Activated CD4-positive, alpha-beta T cell treated with anti-CD3 and anti-CD28 coated beads, Interleukin-2, amount 10 ng/mL, durations not matched to agents 24 days and 14 days (primary cell): ENCODE measurements at regions not wholly inside any gene's neighbourhood (a gene's known extent, or its start where the extent isn't known, plus 50 kb on each side); places are given as distances from the start of the nearest gene placed in this dataset.
"Not testable (repeated sequence)": the region's sequence is repeated elsewhere in the genome, so short reads cannot be mapped to it uniquely, and the experiment has no call there.

Experiments used
- DNase-seq: peaks from one replicate; pipeline ENCODE4 v3.0.0; 2022
- H3K27ac Mint-ChIP-seq: one replicate; pipeline ENCODE4 v1.8.0; 2022; ENCODE audit warnings: mild to moderate bottlenecking, mixed read lengths
- H3K27me3 Mint-ChIP-seq: one replicate; pipeline ENCODE4 v1.8.0; 2022; ENCODE audit warnings: mixed read lengths
- H3K36me3 Mint-ChIP-seq: one replicate; pipeline ENCODE4 v1.8.0; 2022; ENCODE audit warnings: low read depth, mild to moderate bottlenecking, mixed read lengths
- H3K4me1 Mint-ChIP-seq: one replicate; pipeline ENCODE4 v1.8.0; 2021; ENCODE audit warnings: mixed read lengths
- H3K4me3 Mint-ChIP-seq: one replicate; pipeline ENCODE4 v1.8.0; 2022; ENCODE audit warnings: mild to moderate bottlenecking, moderate library complexity, mixed read lengths
- H3K9me3 Mint-ChIP-seq: one replicate; pipeline ENCODE4 v1.8.0; 2021; ENCODE audit warnings: mixed read lengths
- intact Hi-C: fragments of 100-400 bp; cut with micrococcal nuclease; formaldehyde crosslinking; loops from one replicate; pipeline ENCODE4 v1.15.1; 2023

GRCh38 chr10:33623669-33624068, 289.2 kb upstream of the NRP1 start:
- no peaks in the 10 kb centered on the region for H3K36me3 Mint-ChIP-seq
- no peaks in the 10 kb centered on the region for H3K4me1 Mint-ChIP-seq
- H3K4me3 Mint-ChIP-seq = no peak overlapping the region
- DNase-seq = no peak
- H3K27me3 Mint-ChIP-seq = no peaks in the 10 kb centered on the region
- no peaks in the 10 kb centered on the region for H3K9me3 Mint-ChIP-seq
- intact Hi-C loops = no loop called here
- H3K27ac Mint-ChIP-seq = no peak overlapping the region

GRCh38 chr10:33621101-33621500, 286.6 kb upstream of the NRP1 start:
- no peak overlapping the region for H3K27ac Mint-ChIP-seq
- H3K9me3 Mint-ChIP-seq = no peaks in the 10 kb centered on the region
- no peaks in the 10 kb centered on the region for H3K27me3 Mint-ChIP-seq
- H3K36me3 Mint-ChIP-seq = no peaks in the 10 kb centered on the region
- no peaks in the 10 kb centered on the region for H3K4me1 Mint-ChIP-seq
- DNase-seq = no peak
- intact Hi-C loops = no loop called here
- no peak overlapping the region for H3K4me3 Mint-ChIP-seq

GRCh38 chr10:33618196-33618595, 283.7 kb upstream of the NRP1 start:
- intact Hi-C loops = no loop called here
- H3K4me1 Mint-ChIP-seq = no peaks in the 10 kb centered on the region
- H3K27me3 Mint-ChIP-seq = no peaks in the 10 kb centered on the region
- no peak overlapping the region for H3K27ac Mint-ChIP-seq
- H3K9me3 Mint-ChIP-seq = peaks cover 6% of the 10 kb centered on the region
- H3K4me3 Mint-ChIP-seq = no peak overlapping the region
- DNase-seq = no peak
- H3K36me3 Mint-ChIP-seq = no peaks in the 10 kb centered on the region

- no peaks in the 10 kb centered on the region for H3K27me3 Mint-ChIP-seq
- no peak overlapping the region for H3K4me3 Mint-ChIP-seq
- no peaks in the 10 kb centered on the region for H3K4me1 Mint-ChIP-seq
- DNase-seq = no peak
- intact Hi-C loops = no loop called here
- peaks cover 11% of the 10 kb centered on the region for H3K9me3 Mint-ChIP-seq
- no peaks in the 10 kb centered on the region for H3K36me3 Mint-ChIP-seq
- H3K27ac Mint-ChIP-seq = no peak overlapping the region
These were observed 283.1 kb upstream of the NRP1 start for GRCh38 chr10:33617381-33618080.

GRCh38 chr10:33616956-33617355, 282.5 kb upstream of the NRP1 start:
- peaks cover 11% of the 10 kb centered on the region for H3K9me3 Mint-ChIP-seq
- no peaks in the 10 kb centered on the region for H3K4me1 Mint-ChIP-seq
- no peaks in the 10 kb centered on the region for H3K36me3 Mint-ChIP-seq
- H3K4me3 Mint-ChIP-seq = no peak overlapping the region
- no peak overlapping the region for H3K27ac Mint-ChIP-seq
- H3K27me3 Mint-ChIP-seq = no peaks in the 10 kb centered on the region
- DNase-seq = no peak
- intact Hi-C loops = no loop called here

- no peaks in the 10 kb centered on the region for H3K27me3 Mint-ChIP-seq
- H3K36me3 Mint-ChIP-seq = no peaks in the 10 kb centered on the region
- intact Hi-C loops = no loop called here
- no peak for DNase-seq
- H3K4me3 Mint-ChIP-seq = no peak overlapping the region
- no peak overlapping the region for H3K27ac Mint-ChIP-seq
- no peaks in the 10 kb centered on the region for H3K4me1 Mint-ChIP-seq
- H3K9me3 Mint-ChIP-seq = peaks cover 11% of the 10 kb centered on the region
These were observed 278.1 kb upstream of the NRP1 start for GRCh38 chr10:33612551-33612950.

GRCh38 chr10:33612116-33612515, 277.6 kb upstream of the NRP1 start:
- DNase-seq = no peak
- H3K9me3 Mint-ChIP-seq = peaks cover 11% of the 10 kb centered on the region
- intact Hi-C loops = no loop called here
- H3K36me3 Mint-ChIP-seq = no peaks in the 10 kb centered on the region
- H3K4me3 Mint-ChIP-seq = no peak overlapping the region
- H3K27me3 Mint-ChIP-seq = no peaks in the 10 kb centered on the region
- no peak overlapping the region for H3K27ac Mint-ChIP-seq
- no peaks in the 10 kb centered on the region for H3K4me1 Mint-ChIP-seq

- H3K27me3 Mint-ChIP-seq = no peaks in the 10 kb centered on the region
- peaks cover 11% of the 10 kb centered on the region for H3K9me3 Mint-ChIP-seq
- intact Hi-C loops = no loop called here
- no peaks in the 10 kb centered on the region for H3K36me3 Mint-ChIP-seq
- no peak overlapping the region for H3K27ac Mint-ChIP-seq
- H3K4me3 Mint-ChIP-seq = no peak overlapping the region
- DNase-seq = no peak
- H3K4me1 Mint-ChIP-seq = no peaks in the 10 kb centered on the region
These were observed 277.0 kb upstream of the NRP1 start for GRCh38 chr10:33611423-33611822.

- Mint-ChIP-seq H3K4me1 (no peaks in the 10 kb centered on the region), H3K36me3 (no peaks in the 10 kb centered on the region), H3K9me3 (peaks cover 11% of the 10 kb centered on the region), H3K27me3 (no peaks in the 10 kb centered on the region), H3K27ac (no peak overlapping the region), H3K4me3 (no peak overlapping the region)
- intact Hi-C loops = no loop called here
- no peak for DNase-seq
These were observed 275.1 kb upstream of the NRP1 start for GRCh38 chr10:33609546-33609945.

- peaks cover 15% of the 10 kb centered on the region for H3K9me3 Mint-ChIP-seq
- H3K36me3 Mint-ChIP-seq = no peaks in the 10 kb centered on the region
- no peak for DNase-seq
- H3K4me1 Mint-ChIP-seq = no peaks in the 10 kb centered on the region
- no peaks in the 10 kb centered on the region for H3K27me3 Mint-ChIP-seq
- no peak overlapping the region for H3K27ac Mint-ChIP-seq
- intact Hi-C loops = no loop called here
- no peak overlapping the region for H3K4me3 Mint-ChIP-seq
These were observed 267.8 kb upstream of the NRP1 start for GRCh38 chr10:33602278-33602677.

GRCh38 chr10:33600381-33600780, 265.9 kb upstream of the NRP1 start:
- H3K4me3 Mint-ChIP-seq = no peak overlapping the region

GRCh38 chr10:33596422-33596821, 262.0 kb upstream of the NRP1 start:
- no peak for DNase-seq
- H3K4me1 Mint-ChIP-seq = no peaks in the 10 kb centered on the region
- H3K9me3 Mint-ChIP-seq = peaks cover 15% of the 10 kb centered on the region
- H3K27me3 Mint-ChIP-seq = no peaks in the 10 kb centered on the region
- intact Hi-C loops = no loop called here
- no peaks in the 10 kb centered on the region for H3K36me3 Mint-ChIP-seq
- no peak overlapping the region for H3K4me3 Mint-ChIP-seq
- no peak overlapping the region for H3K27ac Mint-ChIP-seq

More at GRCh38 chr10:33600381-33600780, 265.9 kb upstream of the NRP1 start:
- H3K27me3 Mint-ChIP-seq = no peaks in the 10 kb centered on the region
- no peak for DNase-seq
- peaks cover 15% of the 10 kb centered on the region for H3K9me3 Mint-ChIP-seq
- no peak overlapping the region for H3K27ac Mint-ChIP-seq
- intact Hi-C loops = no loop called here
- no peaks in the 10 kb centered on the region for H3K4me1 Mint-ChIP-seq
- no peaks in the 10 kb centered on the region for H3K36me3 Mint-ChIP-seq

- Mint-ChIP-seq H3K9me3 (peaks cover 11% of the 10 kb centered on the region), H3K27me3 (no peaks in the 10 kb centered on the region), H3K4me3 (no peak overlapping the region), H3K4me1 (no peaks in the 10 kb centered on the region), H3K27ac (no peak overlapping the region), H3K36me3 (no peaks in the 10 kb centered on the region)
- DNase-seq = no peak
- intact Hi-C loops = no loop called here
These were observed 260.0 kb upstream of the NRP1 start for GRCh38 chr10:33594475-33594874.

GRCh38 chr10:33588974-33589600, 254.6 kb upstream of the NRP1 start:
- DNase-seq = no peak
- no peak overlapping the region for H3K27ac Mint-ChIP-seq
- intact Hi-C loops = no loop called here
- H3K4me1 Mint-ChIP-seq = no peaks in the 10 kb centered on the region
- H3K4me3 Mint-ChIP-seq = no peak overlapping the region
- no peaks in the 10 kb centered on the region for H3K9me3 Mint-ChIP-seq
- H3K36me3 Mint-ChIP-seq = no peaks in the 10 kb centered on the region
- H3K27me3 Mint-ChIP-seq = no peaks in the 10 kb centered on the region

- H3K4me1 Mint-ChIP-seq, H3K27ac Mint-ChIP-seq, H3K27me3 Mint-ChIP-seq, DNase-seq, H3K36me3 Mint-ChIP-seq, H3K9me3 Mint-ChIP-seq, H3K4me3 Mint-ChIP-seq, intact Hi-C loops: not testable (repeated sequence)
These were observed 250.1 kb upstream of the NRP1 start for GRCh38 chr10:33584596-33584995.
